ENCODE measurements at regions not wholly inside any gene's neighbourhood (a gene's known extent, or its start where the extent isn't known, plus 50 kb on each side); places are given as distances from the start of the nearest gene placed in this dataset.

DNA sequence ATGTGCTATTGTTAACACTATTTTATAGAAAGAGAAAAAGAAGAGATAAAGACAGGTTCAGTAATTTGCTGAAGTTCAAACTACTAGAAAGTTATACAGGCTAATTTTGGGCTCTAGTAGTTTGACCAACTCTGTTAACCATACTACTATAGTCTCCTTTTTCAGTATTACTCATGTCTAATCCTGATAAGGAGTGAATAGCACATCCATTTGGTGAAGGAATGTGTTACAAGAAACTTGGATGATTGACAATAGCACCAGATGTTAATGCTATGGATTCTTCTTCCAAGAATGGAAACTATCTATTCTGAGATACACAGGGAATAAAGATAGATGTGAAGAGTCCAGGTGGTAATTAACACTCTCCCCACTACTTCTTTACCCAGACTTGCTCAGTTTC lies 677.3 kb downstream of the PRELID2 start:
- FAIRE-seq (no peak), DNase-seq (ENCODE audit: insufficient read length, low spot score) (no peak)
- no peak for TF ChIP-seq CTCF (IDR thresholded peaks at IDR 0.05; ENCODE audit: insufficient read depth, missing control alignments)

DNA sequence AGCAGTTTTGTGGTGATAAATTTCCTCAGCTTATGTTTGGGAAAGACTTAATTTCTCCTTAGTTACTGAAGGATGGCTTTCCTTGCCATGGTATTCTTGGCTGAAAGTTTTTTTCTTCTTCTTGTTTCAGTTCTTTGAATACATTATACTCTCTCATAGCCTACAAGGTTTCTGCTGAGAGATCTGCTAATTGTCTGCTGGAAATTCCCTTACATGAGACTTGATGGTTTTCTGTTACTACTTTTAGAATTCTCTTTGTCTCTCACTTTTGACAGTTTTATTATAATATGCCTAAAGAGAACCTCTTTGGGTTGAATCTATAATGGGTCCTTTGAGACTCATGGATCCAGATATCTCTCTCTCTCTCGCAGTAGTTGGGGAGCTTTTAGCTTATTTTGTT lies 693.6 kb downstream of the PRELID2 start:
- DNase-seq (ENCODE audit: insufficient read length, low spot score) = no peak
- TF ChIP-seq CTCF (IDR thresholded peaks at IDR 0.05; ENCODE audit: insufficient read depth, missing control alignments) = no peak
- FAIRE-seq = no peak

DNA sequence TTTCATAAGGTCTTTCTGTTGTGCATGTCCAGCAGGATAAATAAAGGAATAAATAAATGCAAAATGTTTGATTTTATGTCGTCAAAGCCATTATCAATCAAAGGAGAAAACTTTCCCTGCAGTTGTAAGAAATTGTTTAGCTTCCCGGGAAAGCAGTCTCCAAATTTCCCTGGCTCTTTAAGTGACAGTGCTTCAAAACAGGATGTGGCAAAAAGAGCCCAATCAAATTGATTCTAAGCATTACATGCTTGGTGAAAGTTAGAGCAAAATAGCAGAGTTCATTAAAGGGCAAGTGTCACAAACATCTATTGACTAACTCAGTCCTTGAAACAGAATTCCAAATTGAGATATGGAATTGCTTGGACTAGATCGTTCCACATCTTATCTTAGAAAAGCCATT lies 704.1 kb downstream of the PRELID2 start:
- no peak for FAIRE-seq
- DNase-seq (ENCODE audit: insufficient read length, low spot score) = no peak
- TF ChIP-seq CTCF (IDR thresholded peaks at IDR 0.05; ENCODE audit: insufficient read depth, missing control alignments) = no peak

DNA sequence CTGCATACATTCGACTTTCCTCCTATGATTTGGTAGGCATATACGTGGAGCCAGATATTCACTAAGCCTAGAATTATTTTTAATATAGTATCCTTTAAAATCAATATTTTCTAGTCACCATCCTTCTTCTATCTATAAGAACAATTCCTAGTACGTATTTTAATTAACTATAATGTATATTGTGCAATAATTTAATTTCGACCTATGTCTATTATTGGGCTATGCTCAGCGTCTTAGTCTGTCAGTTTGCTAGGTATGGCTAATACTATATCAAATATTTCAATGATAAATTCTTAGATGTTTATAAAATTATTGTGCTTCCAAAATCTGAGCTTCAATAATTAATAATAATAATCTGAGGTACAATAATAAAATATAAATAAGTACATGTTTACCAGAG lies 705.3 kb downstream of the PRELID2 start:
- FAIRE-seq (no peak), DNase-seq (ENCODE audit: insufficient read length, low spot score) (no peak)
- TF ChIP-seq CTCF (IDR thresholded peaks at IDR 0.05; ENCODE audit: insufficient read depth, missing control alignments) = no peak

DNA sequence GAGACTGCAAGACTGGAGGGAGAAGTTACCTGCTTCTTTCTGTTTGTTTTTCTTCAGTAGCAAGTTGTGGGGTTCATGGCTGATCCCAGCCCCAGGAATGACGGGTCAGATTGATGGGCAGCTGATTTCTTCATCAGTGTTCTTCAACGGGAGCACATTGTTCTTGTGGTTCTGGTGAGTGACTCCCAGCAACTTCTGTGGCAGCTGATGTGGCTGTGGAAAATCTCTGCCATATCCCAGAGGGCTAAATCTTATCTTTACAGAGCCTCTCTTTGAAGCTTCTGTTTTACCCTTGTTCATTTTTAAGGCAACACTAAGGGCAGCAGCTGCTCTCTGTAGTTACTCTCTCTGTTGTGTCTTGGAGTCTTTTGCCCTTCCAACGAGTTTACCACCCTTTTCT lies 710.3 kb downstream of the PRELID2 start:
- FAIRE-seq = no peak
- no peak for DNase-seq (ENCODE audit: insufficient read length, low spot score)
- TF ChIP-seq CTCF (IDR thresholded peaks at IDR 0.05; ENCODE audit: insufficient read depth, missing control alignments) = no peak

DNA sequence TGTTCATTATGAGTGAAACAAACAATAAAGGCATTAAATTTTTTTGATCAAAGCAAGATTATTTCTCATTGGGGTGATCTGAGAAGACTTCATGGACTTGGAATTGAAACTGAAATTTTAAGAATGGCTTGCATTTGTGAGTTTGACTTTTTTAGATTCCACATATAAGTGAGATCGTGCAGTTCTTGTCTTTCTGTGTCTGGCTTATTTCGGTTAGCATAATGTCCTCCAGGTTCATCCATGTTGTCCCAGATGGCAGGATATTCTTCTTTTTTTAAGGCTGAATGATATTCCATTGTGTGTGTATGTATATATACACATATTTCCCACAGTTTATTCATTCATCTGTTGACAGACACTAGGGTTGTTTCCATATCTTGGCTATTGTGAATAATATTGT lies 716.5 kb downstream of the PRELID2 start:
- FAIRE-seq (no peak), DNase-seq (ENCODE audit: insufficient read length, low spot score) (no peak)
- no peak for TF ChIP-seq CTCF (IDR thresholded peaks at IDR 0.05; ENCODE audit: insufficient read depth, missing control alignments)

DNA sequence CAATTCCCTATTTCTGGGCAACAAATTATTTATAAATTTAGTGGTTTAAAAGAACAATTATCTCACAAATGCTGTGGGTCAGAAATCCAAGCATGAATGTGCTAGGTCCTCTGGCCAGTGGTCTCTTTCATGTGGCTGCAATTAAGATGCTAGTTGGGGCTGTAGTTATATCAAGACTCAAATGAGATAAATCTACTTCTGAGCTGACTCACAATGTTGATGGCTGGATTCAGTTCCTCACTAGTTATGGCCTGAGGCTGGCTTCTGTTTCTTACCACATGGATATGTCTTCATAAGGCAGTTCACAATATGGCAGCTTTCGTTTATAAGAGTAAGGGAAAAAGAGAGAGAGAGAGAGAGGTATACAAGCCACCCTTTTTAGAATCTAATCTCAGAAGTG lies 717.0 kb downstream of the PRELID2 start:
- no peak for TF ChIP-seq CTCF (IDR thresholded peaks at IDR 0.05; ENCODE audit: insufficient read depth, missing control alignments)
- FAIRE-seq (no peak), DNase-seq (ENCODE audit: insufficient read length, low spot score) (no peak)
